Left ventricle myocardium superior (tissue), 1 donor: ENCODE measurements at regions not wholly inside any gene's neighbourhood (a gene's known extent, or its start where the extent isn't known, plus 50 kb on each side); places are given as distances from the start of the nearest gene placed in this dataset.

Experiments
- ATAC-seq: fragments of 200-7000 bp; cut with Tn5 transposase; one replicate; pipeline ENCODE4 v1.9.1; 2020; ENCODE audit warnings: mild to moderate bottlenecking, moderate library complexity
- DNase-seq: peaks from one replicate; pipeline ENCODE4 v3.0.0-alpha.2; 2020
- intact Hi-C: fragments of 100-400 bp; cut with micrococcal nuclease; formaldehyde crosslinking; loops from one replicate; pipeline ENCODE4 v1.11.0; 2022
- donor health status: DM: no; HTN: yes; CAD: no; lungs with severe emphysema.

GRCh38 chr6:147055821-147056392 is 148.3 kb upstream of the STXBP5 start:
- ATAC-seq (no peak), DNase-seq (no peak)
- intact Hi-C loops, result no loop called here

DNA sequence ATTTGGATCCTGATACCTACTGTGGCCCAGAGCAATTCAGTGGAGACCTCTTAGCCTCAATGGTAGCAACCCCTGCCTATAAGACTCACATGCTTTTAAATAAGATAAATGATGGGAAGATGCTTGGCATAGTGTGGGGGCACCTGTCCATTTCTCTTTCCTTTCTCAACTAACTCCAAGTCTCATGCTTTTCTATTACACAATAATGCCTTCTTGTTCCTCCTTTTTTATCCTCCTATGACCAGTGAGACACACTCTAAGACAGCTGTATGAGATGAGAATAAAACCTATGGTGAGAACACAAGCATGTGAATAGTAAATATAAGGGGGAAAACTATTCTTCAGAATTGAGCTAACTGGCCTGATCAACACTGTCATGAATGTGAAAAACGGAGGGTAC is 147.0 kb upstream of the STXBP5 start:
- ATAC-seq, result no peak
- DNase-seq, result no peak
- intact Hi-C loops, result no loop called here

DNA sequence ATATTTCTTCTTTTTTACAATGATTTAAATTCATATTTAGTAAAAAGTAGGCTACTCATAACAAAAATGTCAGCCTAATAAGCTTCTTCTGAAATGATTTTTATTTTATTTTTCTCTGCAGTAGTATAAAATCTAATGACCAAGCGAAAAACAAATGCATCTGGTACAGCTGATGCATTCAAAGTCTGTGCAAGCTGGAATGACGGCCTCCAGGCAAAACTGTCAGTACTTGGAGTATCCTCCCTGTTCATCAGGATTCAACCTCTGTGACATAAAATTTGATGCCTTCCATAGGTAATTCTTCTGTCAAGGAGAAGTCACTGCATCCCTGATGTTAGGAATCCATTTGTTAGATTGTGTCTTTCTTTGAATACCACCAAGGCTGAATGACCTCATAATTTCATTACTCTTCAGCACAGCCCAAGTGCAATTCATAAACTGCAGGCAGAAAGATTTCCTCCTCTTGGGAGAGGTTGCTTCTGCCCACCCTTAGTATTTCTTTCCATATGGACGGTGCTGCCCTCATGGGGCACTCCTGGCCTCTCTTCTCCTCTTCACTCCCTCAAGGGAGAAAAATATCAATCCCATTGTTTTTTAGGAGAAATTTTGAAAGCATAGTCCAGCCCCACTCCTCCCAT is 146.4 kb upstream of the STXBP5 start:
- ATAC-seq (no peak), DNase-seq (no peak)
- intact Hi-C loops, result no loop called here

DNA sequence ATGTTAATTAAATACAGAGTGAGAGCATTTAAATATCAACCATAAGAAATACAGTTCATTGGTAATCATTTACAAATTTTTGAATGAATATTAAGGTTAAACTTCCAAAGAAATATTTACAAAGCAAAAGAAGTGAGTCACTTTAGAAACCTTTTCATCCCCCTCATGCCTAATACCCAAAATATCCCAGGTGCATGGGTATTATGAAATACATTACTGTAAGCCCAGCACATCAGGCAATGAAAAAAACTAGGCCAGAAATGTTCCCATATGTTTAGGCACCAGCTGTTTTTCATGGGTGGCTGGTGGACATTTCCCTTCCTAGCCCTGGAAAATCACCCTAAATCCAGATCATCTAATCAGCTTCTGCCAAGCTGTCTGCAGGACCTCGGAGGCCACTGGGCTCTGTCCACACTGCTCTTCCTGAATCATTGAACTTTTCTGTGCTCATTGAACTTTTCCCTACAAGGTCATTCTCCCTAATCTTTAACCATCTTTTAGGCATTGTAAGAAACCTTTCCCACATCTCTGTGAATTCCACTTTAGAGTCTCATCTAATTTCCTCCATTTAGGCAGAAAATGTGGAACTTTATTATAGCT is 145.3 kb upstream of the STXBP5 start:
- DNase-seq, result no peak
- intact Hi-C loops, result no loop called here
- no peak for ATAC-seq

GRCh38 chr6:147060636-147061035 is 143.6 kb upstream of the STXBP5 start:
- no peak for ATAC-seq
- intact Hi-C loops, result no loop called here

GRCh38 chr6:147061252-147061651 is 143.0 kb upstream of the STXBP5 start:
- intact Hi-C loops, result no loop called here
- ATAC-seq, result no peak
- no peak for DNase-seq

More at GRCh38 chr6:147060636-147061035, 143.6 kb upstream of the STXBP5 start:
- no peak for DNase-seq

- DNase-seq (no peak), ATAC-seq (no peak)
- intact Hi-C loops, result no loop called here
Measured at GRCh38 chr6:147063469-147064031, 140.7 kb upstream of the STXBP5 start.

DNA sequence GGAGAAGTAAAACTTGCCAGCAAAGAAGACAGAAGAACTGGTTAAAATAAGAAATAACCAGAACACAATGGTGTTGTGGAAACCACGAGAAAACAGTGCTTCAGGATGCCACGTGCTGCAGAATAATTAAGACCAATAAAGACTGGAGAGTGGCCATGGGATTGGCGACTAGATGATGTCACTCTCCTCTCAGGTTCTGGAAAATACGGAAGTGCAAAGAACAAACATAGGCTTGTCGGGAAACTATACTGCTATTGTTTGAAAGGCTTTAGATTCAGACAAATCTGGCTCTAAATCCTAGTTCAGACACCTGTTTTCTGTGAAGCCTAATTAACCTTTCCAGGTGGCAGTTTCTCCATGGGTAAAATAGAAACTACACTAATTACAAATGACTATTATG is 138.4 kb upstream of the STXBP5 start:
- ATAC-seq, result no peak

DNA sequence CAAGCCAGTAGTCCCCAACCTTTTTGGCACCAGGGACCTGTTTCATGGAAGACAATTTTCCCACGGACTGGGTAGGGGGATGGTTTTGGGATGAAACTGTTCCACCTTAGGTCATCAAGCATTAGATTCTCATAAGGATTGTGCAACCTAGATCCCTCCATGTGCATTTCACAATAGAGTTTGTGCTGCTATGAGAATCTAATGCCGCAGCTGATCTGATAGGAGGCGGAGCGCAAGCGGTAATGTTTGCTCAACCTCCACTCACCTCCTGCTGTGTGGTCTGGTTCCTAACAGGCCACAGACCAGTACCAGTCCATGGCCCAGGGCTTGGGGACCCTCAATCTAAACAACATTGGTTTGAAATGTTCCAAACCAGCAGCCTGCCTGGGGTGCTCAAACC is 137.0 kb upstream of the STXBP5 start:
- intact Hi-C loops, result no loop called here

More for the DNA sequence above, 138.4 kb upstream of the STXBP5 start:
- no peak for DNase-seq
- intact Hi-C loops, result no loop called here

GRCh38 chr6:147071776-147072175 is 132.4 kb upstream of the STXBP5 start:
- intact Hi-C loops, result no loop called here
- ATAC-seq (no peak), DNase-seq (no peak)

More for the DNA sequence above, 137.0 kb upstream of the STXBP5 start:
- ATAC-seq (no peak), DNase-seq (no peak)

- no peak for ATAC-seq
- DNase-seq, result no peak
- intact Hi-C loops, result no loop called here
Measured at GRCh38 chr6:147075381-147075780, 128.8 kb upstream of the STXBP5 start.

DNA sequence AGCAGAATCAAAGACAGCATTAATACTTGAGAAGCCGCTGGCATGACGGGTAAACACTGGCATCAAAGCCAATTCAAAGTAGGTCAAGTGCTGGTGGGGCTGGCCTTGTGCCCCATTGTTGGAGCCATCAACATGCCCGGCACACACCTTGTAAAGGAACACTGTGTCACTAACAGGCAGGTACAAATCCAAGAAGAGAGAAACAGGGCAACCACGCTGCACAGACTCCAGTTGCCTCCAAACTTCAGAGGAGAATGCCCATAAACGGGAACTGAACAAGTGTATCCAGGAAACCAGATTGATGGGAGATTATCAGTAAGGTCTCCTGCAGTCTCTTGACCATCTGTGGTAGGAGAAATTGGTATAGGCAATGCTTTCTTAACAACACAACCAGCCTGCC is 127.0 kb upstream of the STXBP5 start:
- DNase-seq (peak; percentile 38), ATAC-seq (peak; percentile 61)
- intact Hi-C loops, result no loop called here

GRCh38 chr6:147078106-147078505 is 126.1 kb upstream of the STXBP5 start:
- DNase-seq (no peak), ATAC-seq (no peak)
- intact Hi-C loops, result no loop called here

GRCh38 chr6:147078602-147079001 is 125.6 kb upstream of the STXBP5 start:
- no peak for ATAC-seq
- intact Hi-C loops, result no loop called here
- no peak for DNase-seq

GRCh38 chr6:147080225-147080624 is 124.0 kb upstream of the STXBP5 start:
- intact Hi-C loops, result no loop called here
- no peak for DNase-seq
- ATAC-seq, result no peak

- DNase-seq, result no peak
- ATAC-seq, result no peak
- intact Hi-C loops, result no loop called here
Measured at GRCh38 chr6:147081076-147081609, 123.1 kb upstream of the STXBP5 start.

- intact Hi-C loops, result no loop called here
- no peak for ATAC-seq
Measured at GRCh38 chr6:147087641-147088040, 116.6 kb upstream of the STXBP5 start.

DNA sequence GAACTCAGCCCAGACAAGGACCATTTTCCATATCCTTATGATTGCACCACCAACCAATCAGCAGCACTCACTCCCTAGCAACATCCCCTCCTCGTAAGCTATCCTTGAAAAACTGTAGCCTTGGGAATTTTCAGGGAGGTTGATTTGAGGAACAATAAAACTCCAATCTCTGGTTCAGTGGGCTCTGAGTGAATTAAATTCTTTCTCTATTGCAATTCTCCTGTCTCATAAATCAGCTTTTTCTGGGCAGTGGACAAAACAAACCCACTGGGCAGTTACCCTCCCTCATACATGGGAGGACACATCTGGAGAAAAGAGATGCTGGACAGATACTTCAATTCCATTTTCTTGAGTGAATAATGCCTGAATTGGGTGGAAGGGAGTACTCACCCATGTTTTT is 115.4 kb upstream of the STXBP5 start:
- no peak for ATAC-seq
- intact Hi-C loops, result no loop called here
- no peak for DNase-seq

More at GRCh38 chr6:147087641-147088040, 116.6 kb upstream of the STXBP5 start:
- DNase-seq, result no peak

DNA sequence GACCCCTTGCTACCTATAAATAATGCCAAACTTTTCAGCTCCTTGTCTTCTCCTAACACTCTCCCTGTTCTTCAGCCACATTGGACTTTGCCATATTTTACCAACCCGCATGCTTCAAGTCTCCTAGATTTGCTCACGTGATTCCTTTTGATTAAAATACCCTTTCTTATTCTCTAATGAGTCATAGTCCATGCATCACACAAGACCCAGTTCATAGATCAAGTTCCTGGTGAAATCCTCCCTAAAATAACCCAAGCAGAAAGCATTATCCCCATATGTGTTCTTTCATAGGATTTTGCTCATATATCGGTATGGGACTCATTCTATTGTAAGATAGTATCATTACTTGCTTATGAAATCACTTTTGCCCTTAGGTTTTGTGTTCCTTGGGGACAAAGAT is 108.9 kb upstream of the STXBP5 start:
- ATAC-seq (no peak), DNase-seq (no peak)
- intact Hi-C loops, result no loop called here

- ATAC-seq, result no peak
- no peak for DNase-seq
Measured at GRCh38 chr6:147099974-147100373, 104.2 kb upstream of the STXBP5 start.

More at GRCh38 chr6:147099974-147100373, 104.2 kb upstream of the STXBP5 start:
- intact Hi-C loops, result no loop called here
